DND-41 (cell line): ENCODE measurements at regions not wholly inside any gene's neighbourhood (a gene's known extent, or its start where the extent isn't known, plus 50 kb on each side); places are given as distances from the start of the nearest gene placed in this dataset.

ENCODE experiments used
- ATAC-seq: fragments of 200-7000 bp; cut with Tn5 transposase; 3 replicates; pipeline ENCODE4 v1.9.1; 2021; ENCODE audit warnings: low read depth; ENCODE audit not compliant: insufficient read depth
- DNase-seq: peaks from one replicate; pipeline ENCODE4 v3.0.0-alpha.2; 2020
- H2AFZ ChIP-seq: 2 replicates; pipeline ENCODE4 v1.6.0; 2012; ENCODE audit warnings: low read depth, low read length
- H3K27ac ChIP-seq: 2 replicates; pipeline ENCODE4 v1.5.1; 2012; ENCODE audit warnings: low read length, inconsistent platforms
- H3K27me3 ChIP-seq: fragments of 200-600 bp; sonication (generic); 2 replicates; pipeline ENCODE4 v1.6.0; 2012; ENCODE audit warnings: low read length, mild to moderate bottlenecking, inconsistent platforms; ENCODE audit not compliant: insufficient read depth, poor library complexity
- H3K36me3 ChIP-seq: 2 replicates; pipeline ENCODE4 v1.5.1; 2012; ENCODE audit warnings: low read length, inconsistent platforms; ENCODE audit not compliant: insufficient read depth
- H3K4me1 ChIP-seq: 2 replicates; pipeline ENCODE4 v1.5.1; 2012; ENCODE audit warnings: mild to moderate bottlenecking, low read length; ENCODE audit not compliant: insufficient read depth
- H3K4me2 ChIP-seq: 2 replicates; pipeline ENCODE4 v1.6.0; 2012; ENCODE audit warnings: mild to moderate bottlenecking, moderate library complexity, low read length, inconsistent platforms; ENCODE audit not compliant: insufficient read depth
- H3K4me3 ChIP-seq, 2 experiments: fragments of 200-600 bp in 1 of 2; shearing (Covaris generic) in 1 of 2; 2 replicates each; pipeline ENCODE4 v1.5.1; 2012 to 2016; ENCODE audit warnings: inconsistent platforms in 2 of 2, low read length in 2 of 2, mild to moderate bottlenecking in 2 of 2, low read depth in 1 of 2, moderate library complexity in 1 of 2
- H3K79me2 ChIP-seq: 2 replicates; pipeline ENCODE4 v1.6.0; 2012; ENCODE audit warnings: low read length, inconsistent platforms; ENCODE audit not compliant: insufficient read depth
- H3K9ac ChIP-seq: 2 replicates; pipeline ENCODE4 v1.6.0; 2012; ENCODE audit warnings: low read depth, mild to moderate bottlenecking, inconsistent platforms, low read length, moderate library complexity
- H3K9me3 ChIP-seq: 2 replicates; pipeline ENCODE4 v1.5.1; 2012; ENCODE audit warnings: low read length, moderate library complexity, mild to moderate bottlenecking, inconsistent platforms; ENCODE audit not compliant: insufficient read depth, severe bottlenecking
- H4K20me1 ChIP-seq: 2 replicates; pipeline ENCODE4 v1.6.0; 2012; ENCODE audit warnings: low read length; ENCODE audit not compliant: insufficient read depth
- EZH2 ChIP-seq: IDR thresholded peaks from 3 replicates; pipeline ENCODE4 v1.6.1; 2012; ENCODE audit warnings: borderline replicate concordance, low read depth, mild to moderate bottlenecking, moderate library complexity, low read length, inconsistent platforms; ENCODE audit not compliant: severe bottlenecking
- TF ChIP-seq, protein P1 (sequence below): IDR thresholded peaks from 2 replicates; pipeline ENCODE4 v1.5.1; 2012; ENCODE audit warnings: borderline replicate concordance, low read length, moderate library complexity, mild to moderate bottlenecking; ENCODE audit not compliant: poor library complexity, severe bottlenecking; ENCODE audit errors: extremely low read depth

- Histone ChIP-seq H3K36me3 (no peaks in the 10 kb centered on the region), H3K27ac (no peak overlapping the region), H4K20me1 (no peaks in the 10 kb centered on the region), H3K4me2 (no peak overlapping the region), H3K4me1 (no peaks in the 10 kb centered on the region), H3K79me2 (no peaks in the 10 kb centered on the region), H3K27me3 (no peaks in the 10 kb centered on the region), H2AFZ (no peak overlapping the region), H3K9ac (no peak overlapping the region), H3K4me3 (no peak overlapping the region), H3K9me3 (no peaks in the 10 kb centered on the region)
- ATAC-seq = no peak
- DNase-seq = no peak
- TF ChIP-seq, protein P1, sequence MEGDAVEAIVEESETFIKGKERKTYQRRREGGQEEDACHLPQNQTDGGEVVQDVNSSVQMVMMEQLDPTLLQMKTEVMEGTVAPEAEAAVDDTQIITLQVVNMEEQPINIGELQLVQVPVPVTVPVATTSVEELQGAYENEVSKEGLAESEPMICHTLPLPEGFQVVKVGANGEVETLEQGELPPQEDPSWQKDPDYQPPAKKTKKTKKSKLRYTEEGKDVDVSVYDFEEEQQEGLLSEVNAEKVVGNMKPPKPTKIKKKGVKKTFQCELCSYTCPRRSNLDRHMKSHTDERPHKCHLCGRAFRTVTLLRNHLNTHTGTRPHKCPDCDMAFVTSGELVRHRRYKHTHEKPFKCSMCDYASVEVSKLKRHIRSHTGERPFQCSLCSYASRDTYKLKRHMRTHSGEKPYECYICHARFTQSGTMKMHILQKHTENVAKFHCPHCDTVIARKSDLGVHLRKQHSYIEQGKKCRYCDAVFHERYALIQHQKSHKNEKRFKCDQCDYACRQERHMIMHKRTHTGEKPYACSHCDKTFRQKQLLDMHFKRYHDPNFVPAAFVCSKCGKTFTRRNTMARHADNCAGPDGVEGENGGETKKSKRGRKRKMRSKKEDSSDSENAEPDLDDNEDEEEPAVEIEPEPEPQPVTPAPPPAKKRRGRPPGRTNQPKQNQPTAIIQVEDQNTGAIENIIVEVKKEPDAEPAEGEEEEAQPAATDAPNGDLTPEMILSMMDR = no peak
- no peak for TF ChIP-seq EZH2
These were observed 293.5 kb downstream of the ASXL3 start for GRCh38 chr18:33871363-33872025.

GRCh38 chr18:33870059-33870458 lies 292.0 kb downstream of the ASXL3 start:
- Histone ChIP-seq H3K36me3 (no peaks in the 10 kb centered on the region), H4K20me1 (no peaks in the 10 kb centered on the region), H3K9ac (no peak overlapping the region), H3K4me2 (no peak overlapping the region), H3K4me3 (no peak overlapping the region), H3K9me3 (no peaks in the 10 kb centered on the region), H3K79me2 (no peaks in the 10 kb centered on the region), H3K27me3 (no peaks in the 10 kb centered on the region), H2AFZ (no peak overlapping the region), H3K4me1 (no peaks in the 10 kb centered on the region), H3K27ac (no peak overlapping the region)
- DNase-seq (no peak), ATAC-seq (no peak)
- no peak for TF ChIP-seq EZH2
- TF ChIP-seq, protein P1 = no peak

DNA sequence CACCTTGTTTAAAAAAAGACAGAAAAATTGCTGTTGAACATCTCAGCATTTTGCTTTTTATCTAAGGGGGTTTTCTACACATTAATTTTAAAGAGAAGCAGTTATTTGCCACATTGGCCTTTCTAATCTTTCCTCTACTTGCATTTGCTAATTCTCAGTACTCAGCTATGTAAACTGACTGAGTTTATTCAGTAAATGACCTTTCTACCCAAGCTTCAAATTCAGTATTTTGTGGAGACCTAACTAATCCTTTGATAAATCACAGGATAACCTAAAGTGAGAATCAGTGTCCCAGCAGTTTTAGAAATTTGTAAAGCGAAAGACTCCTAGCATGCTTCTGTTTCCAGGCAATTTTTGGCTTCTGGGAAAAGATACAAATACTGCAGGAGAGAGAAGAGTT lies 288.4 kb downstream of the ASXL3 start:
- H4K20me1 ChIP-seq = no peaks in the 10 kb centered on the region
- ATAC-seq = no peak
- H3K27me3 ChIP-seq = no peaks in the 10 kb centered on the region
- H3K36me3 ChIP-seq = no peaks in the 10 kb centered on the region
- H3K27ac ChIP-seq = no peak overlapping the region
- no peak overlapping the region for H3K4me3 ChIP-seq
- DNase-seq = no peak
- H3K79me2 ChIP-seq = no peaks in the 10 kb centered on the region
- H3K9ac ChIP-seq = no peak overlapping the region
- H3K9me3 ChIP-seq = peaks cover 8% of the 10 kb centered on the region
- H2AFZ ChIP-seq = no peak overlapping the region
- no peak overlapping the region for H3K4me2 ChIP-seq
- no peak for TF ChIP-seq EZH2
- TF ChIP-seq, protein P1 = no peak
- H3K4me1 ChIP-seq = no peaks in the 10 kb centered on the region

- Histone ChIP-seq H3K27me3 (no peaks in the 10 kb centered on the region), H3K4me1 (no peaks in the 10 kb centered on the region), H3K4me3 (no peak overlapping the region), H3K27ac (no peak overlapping the region), H3K9ac (no peak overlapping the region), H3K4me2 (no peak overlapping the region), H3K79me2 (no peaks in the 10 kb centered on the region), H3K9me3 (peaks cover 8% of the 10 kb centered on the region), H2AFZ (no peak overlapping the region), H3K36me3 (no peaks in the 10 kb centered on the region), H4K20me1 (no peaks in the 10 kb centered on the region)
- no peak for ATAC-seq
- no peak for DNase-seq
- no peak for TF ChIP-seq EZH2
- TF ChIP-seq, protein P1 = no peak
These were observed 285.9 kb downstream of the ASXL3 start for GRCh38 chr18:33863912-33864311.
